SK-N-MC (cell line): ENCODE measurements at regions not wholly inside any gene's neighbourhood (a gene's known extent, or its start where the extent isn't known, plus 50 kb on each side); places are given as distances from the start of the nearest gene placed in this dataset.

Experiments
- EZH2 ChIP-seq: fragments of 200-600 bp; sonication (generic); IDR thresholded peaks from one replicate; pipeline ENCODE4 v1.6.1; 2017; ENCODE audit warnings: antibody characterized with exemption
- FOXP2 ChIP-seq: optimal IDR thresholded peaks from 2 replicates; pipeline ENCODE3; 2011; ENCODE audit warnings: mild to moderate bottlenecking, moderate library complexity; ENCODE audit not compliant: insufficient read depth; ENCODE audit errors: extremely low read length, control extremely low read depth
- POLR2AphosphoS5 ChIP-seq: IDR thresholded peaks from 2 replicates; pipeline ENCODE4 v1.6.1; 2012; ENCODE audit warnings: mild to moderate bottlenecking, low read depth, low read length, borderline replicate concordance

GRCh38 chr1:234727018-234727940 is 117.3 kb upstream of the IRF2BP2 start:
- TF ChIP-seq EZH2 = no peak
- no peak for TF ChIP-seq POLR2AphosphoS5
- TF ChIP-seq FOXP2 = no peak
